GM18951 (cell line): ENCODE measurements at regions not wholly inside any gene's neighbourhood (a gene's known extent, or its start where the extent isn't known, plus 50 kb on each side); places are given as distances from the start of the nearest gene placed in this dataset.
"Not testable (repeated sequence)": the region's sequence is repeated elsewhere in the genome, so short reads cannot be mapped to it uniquely, and the experiment has no call there.

Experiments used
- POLR2A ChIP-seq: IDR thresholded peaks from 4 replicates; pipeline ENCODE4 v1.6.1; 2011; ENCODE audit warnings: mild to moderate bottlenecking; ENCODE audit not compliant: insufficient read length, insufficient read depth; ENCODE audit errors: extremely low read depth
- in situ Hi-C: fragments of 300-500 bp; cut with MboI; formaldehyde crosslinking; loops from one replicate; pipeline ENCODE4 v1.12.0; 2022; ENCODE audit warnings: low sequenced_read_pairs, mixed read lengths, inconsistent platforms; ENCODE audit not compliant: unreplicated experiment

- in situ Hi-C loops, result not testable (repeated sequence)
Measured at GRCh38 chr7:26424319-26424718, 132.7 kb downstream of the SNX10 start.

- in situ Hi-C loops, result no loop called here
- no peak for TF ChIP-seq POLR2A
Measured at GRCh38 chr7:26425655-26426054, 134.0 kb downstream of the SNX10 start.

GRCh38 chr7:26426096-26426495 is 134.4 kb downstream of the SNX10 start:
- in situ Hi-C loops, result no loop called here
- no peak for TF ChIP-seq POLR2A

- no peak for TF ChIP-seq POLR2A
- in situ Hi-C loops, result no loop called here
Measured at GRCh38 chr7:26428571-26428970, 136.9 kb downstream of the SNX10 start.

- TF ChIP-seq POLR2A, result no peak
- in situ Hi-C loops, result no loop called here
Measured at GRCh38 chr7:26429168-26429567, 137.5 kb downstream of the SNX10 start.

GRCh38 chr7:26434974-26435373 is 143.3 kb downstream of the SNX10 start:
- in situ Hi-C loops, result no loop called here
- no peak for TF ChIP-seq POLR2A

- in situ Hi-C loops, result no loop called here
- no peak for TF ChIP-seq POLR2A
Measured at GRCh38 chr7:26437003-26437532, 145.4 kb downstream of the SNX10 start.

- in situ Hi-C loops, result no loop called here
- TF ChIP-seq POLR2A, result no peak
Measured at GRCh38 chr7:26438078-26438477, 146.4 kb downstream of the SNX10 start.

- in situ Hi-C loops, result no loop called here
- TF ChIP-seq POLR2A, result no peak
Measured at GRCh38 chr7:26439521-26440232, 148.0 kb downstream of the SNX10 start.

GRCh38 chr7:26440233-26441001 is 148.8 kb downstream of the SNX10 start:
- in situ Hi-C loops, result no loop called here
- TF ChIP-seq POLR2A, result no peak

GRCh38 chr7:26441002-26441521 is 149.4 kb downstream of the SNX10 start:
- in situ Hi-C loops, result no loop called here

GRCh38 chr7:26441611-26442277 is 150.1 kb downstream of the SNX10 start:
- in situ Hi-C loops, result no loop called here
- TF ChIP-seq POLR2A, result no peak

More at GRCh38 chr7:26441002-26441521, 149.4 kb downstream of the SNX10 start:
- no peak for TF ChIP-seq POLR2A

GRCh38 chr7:26443006-26443405 is 151.3 kb downstream of the SNX10 start:
- in situ Hi-C loops, result no loop called here
- TF ChIP-seq POLR2A, result no peak

GRCh38 chr7:26443751-26444150 is 152.1 kb downstream of the SNX10 start:
- no peak for TF ChIP-seq POLR2A
- in situ Hi-C loops, result no loop called here

GRCh38 chr7:26444555-26444954 is 152.9 kb downstream of the SNX10 start:
- in situ Hi-C loops, result no loop called here
- TF ChIP-seq POLR2A, result no peak
